ENCODE measurements at regions not wholly inside any gene's neighbourhood (a gene's known extent, or its start where the extent isn't known, plus 50 kb on each side); places are given as distances from the start of the nearest gene placed in this dataset.

GRCh38 chr1:67540733-67541125 lies 110.5 kb upstream of the SERBP1 start:
- TF ChIP-seq CTCF (IDR thresholded peaks at IDR 0.05; ENCODE audit: low read depth, low read length) (no peak), EZH2phosphoT487 (IDR thresholded peaks at IDR 0.05; ENCODE audit: low read depth) (no peak)

Measured in OCI-LY3 (cell line).